Prostate gland (tissue), 2 donors: ENCODE measurements at regions not wholly inside any gene's neighbourhood (a gene's known extent, or its start where the extent isn't known, plus 50 kb on each side); places are given as distances from the start of the nearest gene placed in this dataset.

Experiments
- POLR2A ChIP-seq: fragments of 450-650 bp; IDR thresholded peaks from one replicate; pipeline ENCODE4 v1.6.1; 2016; ENCODE audit warnings: antibody characterized with exemption, mild to moderate bottlenecking
- TF ChIP-seq, protein P1 (sequence below), 4 experiments: fragments of 200-600 bp in 2 of 4; fragments of 450-650 bp in 2 of 4; sonication (generic) in 2 of 4; IDR thresholded peaks; 1 replicate in 3 of 4; 2 replicates in 1 of 4; pipeline ENCODE4 v1.5.1; 2016 to 2019; ENCODE audit warnings: antibody characterized with exemption in 4 of 4, mild to moderate bottlenecking in 2 of 4, moderate library complexity in 2 of 4

DNA sequence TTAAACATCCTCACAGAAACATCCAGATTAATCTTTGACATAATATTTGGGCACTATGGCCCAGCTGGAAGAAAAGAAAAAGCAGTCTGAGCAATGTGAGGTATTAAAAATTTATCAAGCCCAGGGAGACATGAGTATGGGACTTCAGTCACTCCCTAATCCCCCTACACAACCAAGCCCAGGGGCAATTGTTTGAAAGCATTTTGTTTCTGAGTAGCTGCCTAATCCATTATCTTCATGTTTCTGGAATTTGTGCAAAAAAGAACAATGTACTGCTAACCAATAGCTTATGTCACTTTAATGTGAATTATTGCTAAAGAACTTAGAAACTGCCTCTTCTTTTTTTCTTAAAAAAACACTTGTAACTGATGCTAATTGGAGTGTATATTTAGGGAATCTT lies 360.7 kb downstream of the TEX13C start:
- TF ChIP-seq, protein P1, sequence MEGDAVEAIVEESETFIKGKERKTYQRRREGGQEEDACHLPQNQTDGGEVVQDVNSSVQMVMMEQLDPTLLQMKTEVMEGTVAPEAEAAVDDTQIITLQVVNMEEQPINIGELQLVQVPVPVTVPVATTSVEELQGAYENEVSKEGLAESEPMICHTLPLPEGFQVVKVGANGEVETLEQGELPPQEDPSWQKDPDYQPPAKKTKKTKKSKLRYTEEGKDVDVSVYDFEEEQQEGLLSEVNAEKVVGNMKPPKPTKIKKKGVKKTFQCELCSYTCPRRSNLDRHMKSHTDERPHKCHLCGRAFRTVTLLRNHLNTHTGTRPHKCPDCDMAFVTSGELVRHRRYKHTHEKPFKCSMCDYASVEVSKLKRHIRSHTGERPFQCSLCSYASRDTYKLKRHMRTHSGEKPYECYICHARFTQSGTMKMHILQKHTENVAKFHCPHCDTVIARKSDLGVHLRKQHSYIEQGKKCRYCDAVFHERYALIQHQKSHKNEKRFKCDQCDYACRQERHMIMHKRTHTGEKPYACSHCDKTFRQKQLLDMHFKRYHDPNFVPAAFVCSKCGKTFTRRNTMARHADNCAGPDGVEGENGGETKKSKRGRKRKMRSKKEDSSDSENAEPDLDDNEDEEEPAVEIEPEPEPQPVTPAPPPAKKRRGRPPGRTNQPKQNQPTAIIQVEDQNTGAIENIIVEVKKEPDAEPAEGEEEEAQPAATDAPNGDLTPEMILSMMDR (IDR thresholded peaks at IDR 0.05): no peak
- no peak for TF ChIP-seq POLR2A
